ENCODE measurements at regions not wholly inside any gene's neighbourhood (a gene's known extent, or its start where the extent isn't known, plus 50 kb on each side); places are given as distances from the start of the nearest gene placed in this dataset.

- Histone ChIP-seq H3K36me3 (no peaks in the 10 kb centered on the region), H3K27me3 (replicated peaks; ENCODE audit: insufficient read depth) (no peaks in the 10 kb centered on the region), H3K4me1 (replicated peaks) (no peaks in the 10 kb centered on the region), H3K27ac (no peak overlapping the region), H3K4me3 (no peak overlapping the region), H3K9me3 (no peaks in the 10 kb centered on the region)
- intact Hi-C loops (cut with DNase I) = no loop called here
- TF ChIP-seq CTCF (IDR thresholded peaks at IDR 0.05) (no peak), POLR2A (IDR thresholded peaks at IDR 0.05) (no peak), POLR2AphosphoS5 (IDR thresholded peaks at IDR 0.05) (no peak)
- no peak for DNase-seq (ENCODE audit: low spot score)
- WGBS = 48% methylated on average over 1 of the region's 1 CpG
Measured at GRCh38 chr6:79420054-79420453, 117.2 kb downstream of the LCA5 start.

DNA sequence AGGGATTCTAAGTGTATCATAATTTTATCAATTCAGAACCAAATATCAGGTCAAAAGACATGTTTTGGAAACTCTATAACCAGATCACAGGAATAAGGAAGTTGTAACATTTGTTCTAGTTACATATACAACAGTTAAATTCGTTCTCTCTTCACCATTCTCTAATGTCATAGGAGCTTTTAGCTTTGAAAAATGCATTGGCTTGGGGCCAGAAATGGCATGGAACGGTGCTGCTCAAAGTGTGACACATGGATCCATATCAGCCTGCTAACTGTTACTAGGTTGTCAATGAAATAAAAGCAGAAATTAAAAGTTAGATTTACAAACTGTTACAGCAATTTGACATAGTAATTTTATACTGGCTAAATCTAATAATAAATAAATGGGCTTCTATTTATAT lies 120.3 kb downstream of the LCA5 start:
- Histone ChIP-seq H3K9me3 (no peaks in the 10 kb centered on the region), H3K27ac (no peak overlapping the region), H3K4me3 (no peak overlapping the region), H3K27me3 (replicated peaks; ENCODE audit: insufficient read depth) (no peaks in the 10 kb centered on the region), H3K36me3 (no peaks in the 10 kb centered on the region), H3K4me1 (replicated peaks) (no peaks in the 10 kb centered on the region)
- intact Hi-C loops (cut with DNase I) = no loop called here
- TF ChIP-seq CTCF (IDR thresholded peaks at IDR 0.05) (no peak), POLR2A (IDR thresholded peaks at IDR 0.05) (no peak), POLR2AphosphoS5 (IDR thresholded peaks at IDR 0.05) (no peak)
- WGBS = 28% methylated on average over 2 of the region's 2 CpGs
- no peak for DNase-seq (ENCODE audit: low spot score)

- DNase-seq (ENCODE audit: low spot score) = no peak
- Histone ChIP-seq H3K27ac (no peak overlapping the region), H3K4me1 (replicated peaks) (no peaks in the 10 kb centered on the region), H3K9me3 (no peaks in the 10 kb centered on the region), H3K27me3 (replicated peaks; ENCODE audit: insufficient read depth) (no peaks in the 10 kb centered on the region), H3K4me3 (no peak overlapping the region), H3K36me3 (no peaks in the 10 kb centered on the region)
- intact Hi-C loops (cut with DNase I) = no loop called here
- TF ChIP-seq POLR2A (IDR thresholded peaks at IDR 0.05) (no peak), POLR2AphosphoS5 (IDR thresholded peaks at IDR 0.05) (no peak), CTCF (IDR thresholded peaks at IDR 0.05) (no peak)
- WGBS = 29% methylated on average over 2 of the region's 2 CpGs
Measured at GRCh38 chr6:79413562-79414002, 123.6 kb downstream of the LCA5 start.

DNA sequence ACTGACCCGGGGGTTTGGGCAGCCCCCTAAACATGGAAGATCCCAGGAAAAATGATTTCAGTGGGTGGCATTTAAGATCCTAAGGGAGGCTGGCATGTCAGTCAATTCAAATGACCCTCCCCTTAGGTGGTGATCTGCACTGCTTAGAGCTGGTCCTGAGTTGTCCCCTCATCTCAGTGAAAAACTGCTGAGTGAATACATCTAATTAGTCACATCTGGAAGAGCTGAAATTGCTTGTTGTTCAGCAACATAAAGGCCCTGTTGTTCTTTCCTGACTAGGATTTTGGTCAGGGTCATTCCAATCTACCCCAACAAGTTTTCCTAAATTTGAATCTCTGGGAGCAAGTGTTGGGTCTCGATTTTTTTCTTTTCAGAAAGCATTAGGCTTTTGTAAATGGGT lies 126.4 kb downstream of the LCA5 start:
- no peak for DNase-seq (ENCODE audit: low spot score)
- TF ChIP-seq CTCF (IDR thresholded peaks at IDR 0.05) = no peak
- no peak for TF ChIP-seq POLR2A (IDR thresholded peaks at IDR 0.05)
- no peak for TF ChIP-seq POLR2AphosphoS5 (IDR thresholded peaks at IDR 0.05)
- WGBS = 83% methylated on average over 2 of the region's 2 CpGs

GRCh38 chr6:79408256-79408974 lies 128.8 kb downstream of the LCA5 start:
- Histone ChIP-seq H3K4me1 (replicated peaks) (no peaks in the 10 kb centered on the region), H3K27ac (no peak overlapping the region), H3K27me3 (replicated peaks; ENCODE audit: insufficient read depth) (no peaks in the 10 kb centered on the region), H3K36me3 (no peaks in the 10 kb centered on the region), H3K9me3 (no peaks in the 10 kb centered on the region), H3K4me3 (no peak overlapping the region)
- peak; percentile 18 for DNase-seq (ENCODE audit: low spot score)
- 50% methylated on average over 7 of the region's 7 CpGs for WGBS
- intact Hi-C loops (cut with DNase I) = no loop called here
- TF ChIP-seq CTCF (IDR thresholded peaks at IDR 0.05) (no peak), POLR2AphosphoS5 (IDR thresholded peaks at IDR 0.05) (peak; percentile 59), POLR2A (IDR thresholded peaks at IDR 0.05) (no peak)

More for the DNA sequence above, 126.4 kb downstream of the LCA5 start:
- no peak overlapping the region for H3K27ac ChIP-seq
- H3K4me3 ChIP-seq = no peak overlapping the region
- H3K4me1 ChIP-seq (replicated peaks) = no peaks in the 10 kb centered on the region
- H3K36me3 ChIP-seq = no peaks in the 10 kb centered on the region
- intact Hi-C loops (cut with DNase I) = no loop called here
- H3K9me3 ChIP-seq = no peaks in the 10 kb centered on the region
- H3K27me3 ChIP-seq (replicated peaks; ENCODE audit: insufficient read depth) = no peaks in the 10 kb centered on the region
